Panc1 (cell line): ENCODE measurements at regions not wholly inside any gene's neighbourhood (a gene's known extent, or its start where the extent isn't known, plus 50 kb on each side); places are given as distances from the start of the nearest gene placed in this dataset.

Experiments used
- SIN3A ChIP-seq: IDR thresholded peaks from 2 replicates; pipeline ENCODE4 v1.6.1; 2012; ENCODE audit warnings: low read depth, mild to moderate bottlenecking, low read length, moderate library complexity, borderline replicate concordance; ENCODE audit not compliant: insufficient read depth
- TF ChIP-seq, protein P1 (sequence below): fragments of 450-650 bp; IDR thresholded peaks from 2 replicates; pipeline ENCODE4 v1.5.1; 2017; ENCODE audit warnings: mild to moderate bottlenecking

DNA sequence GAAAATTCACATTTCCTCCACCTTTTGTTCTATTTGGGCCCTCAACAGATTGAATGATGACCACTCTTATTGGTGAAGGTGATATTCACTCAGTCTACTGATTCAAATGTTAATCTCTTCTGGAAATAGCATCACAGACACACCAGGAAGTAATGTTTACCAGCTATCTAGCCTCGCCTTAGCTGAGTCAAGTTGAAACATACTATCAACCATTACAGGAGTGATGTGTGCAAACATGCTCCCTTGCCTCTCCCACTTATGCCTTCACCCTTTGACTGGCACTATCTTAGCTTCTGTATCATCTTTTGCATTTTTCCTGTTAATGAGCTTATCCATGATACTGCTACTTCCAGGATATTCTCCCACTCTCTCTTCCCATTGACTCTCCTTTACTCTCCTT lies 191.9 kb downstream of the CENPW start:
- TF ChIP-seq, protein P1, sequence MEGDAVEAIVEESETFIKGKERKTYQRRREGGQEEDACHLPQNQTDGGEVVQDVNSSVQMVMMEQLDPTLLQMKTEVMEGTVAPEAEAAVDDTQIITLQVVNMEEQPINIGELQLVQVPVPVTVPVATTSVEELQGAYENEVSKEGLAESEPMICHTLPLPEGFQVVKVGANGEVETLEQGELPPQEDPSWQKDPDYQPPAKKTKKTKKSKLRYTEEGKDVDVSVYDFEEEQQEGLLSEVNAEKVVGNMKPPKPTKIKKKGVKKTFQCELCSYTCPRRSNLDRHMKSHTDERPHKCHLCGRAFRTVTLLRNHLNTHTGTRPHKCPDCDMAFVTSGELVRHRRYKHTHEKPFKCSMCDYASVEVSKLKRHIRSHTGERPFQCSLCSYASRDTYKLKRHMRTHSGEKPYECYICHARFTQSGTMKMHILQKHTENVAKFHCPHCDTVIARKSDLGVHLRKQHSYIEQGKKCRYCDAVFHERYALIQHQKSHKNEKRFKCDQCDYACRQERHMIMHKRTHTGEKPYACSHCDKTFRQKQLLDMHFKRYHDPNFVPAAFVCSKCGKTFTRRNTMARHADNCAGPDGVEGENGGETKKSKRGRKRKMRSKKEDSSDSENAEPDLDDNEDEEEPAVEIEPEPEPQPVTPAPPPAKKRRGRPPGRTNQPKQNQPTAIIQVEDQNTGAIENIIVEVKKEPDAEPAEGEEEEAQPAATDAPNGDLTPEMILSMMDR, result no peak
- no peak for TF ChIP-seq SIN3A
